GM21576 (cell line): ENCODE measurements at regions not wholly inside any gene's neighbourhood (a gene's known extent, or its start where the extent isn't known, plus 50 kb on each side); places are given as distances from the start of the nearest gene placed in this dataset.

Experiments used
- ATAC-seq: cut with Tn5 transposase; IDR thresholded peaks from one replicate; pipeline ENCODE4 v1.9.1; 2021; ENCODE audit warnings: mild to moderate bottlenecking, moderate library complexity; ENCODE audit not compliant: unreplicated experiment

GRCh38 chr11:27195837-27196202 lies 155.2 kb downstream of the BBOX1 start:
- no peak for ATAC-seq

DNA sequence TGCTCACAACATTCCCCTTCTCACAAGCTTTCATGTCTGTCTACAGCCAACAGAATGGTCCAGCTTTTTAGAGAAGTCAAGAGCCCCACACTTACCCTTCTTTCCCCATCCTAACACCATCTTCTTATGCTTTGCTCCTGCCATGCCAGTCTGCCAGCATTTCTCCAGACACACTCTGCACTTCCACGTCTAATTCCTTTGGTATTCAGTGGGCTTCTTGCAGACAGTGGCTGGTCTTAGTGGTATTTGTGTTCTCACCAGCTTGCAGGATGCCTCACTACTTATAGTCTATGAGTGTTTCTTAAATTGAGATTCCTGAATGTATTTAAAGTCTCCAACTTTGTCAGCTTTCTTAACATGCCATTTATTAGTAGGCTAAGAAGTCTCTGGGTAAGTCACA lies 154.4 kb downstream of the BBOX1 start:
- ATAC-seq: no peak

DNA sequence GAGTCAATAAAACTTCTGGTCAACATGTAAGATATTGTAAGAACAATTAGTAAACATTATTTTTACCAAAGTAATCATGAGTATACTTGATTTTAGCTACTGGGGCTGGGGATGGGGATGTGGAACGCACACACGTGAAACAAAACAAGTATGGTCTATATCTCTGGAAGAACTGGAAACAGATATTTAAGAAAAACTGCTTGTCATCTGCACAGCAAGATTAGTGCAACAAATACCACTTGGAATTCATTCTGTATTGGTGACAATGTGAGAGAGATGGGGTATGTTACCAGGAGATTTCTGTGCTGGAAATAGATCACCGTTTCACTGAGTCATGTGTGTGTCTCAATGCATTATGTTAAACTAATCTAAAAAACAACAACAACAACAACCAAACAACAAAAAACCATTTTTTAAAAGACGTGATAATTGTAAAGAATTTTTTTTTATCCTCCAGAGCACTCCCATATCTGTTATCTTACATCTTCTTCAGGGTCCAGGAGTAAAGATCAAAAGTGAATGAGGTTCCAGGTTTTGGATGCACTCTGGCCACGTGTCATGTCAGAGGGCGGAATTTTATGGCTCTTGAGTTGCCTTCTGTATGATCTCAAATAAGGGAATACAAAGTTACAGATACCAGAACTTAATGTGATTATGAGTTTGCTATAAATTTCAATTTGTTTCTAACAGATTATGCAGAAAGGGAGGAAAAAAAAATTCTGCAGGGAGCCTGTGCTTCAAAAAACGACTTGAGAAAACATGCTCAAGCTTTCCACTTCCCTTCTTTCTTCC lies 153.0 kb downstream of the BBOX1 start:
- ATAC-seq: no peak

- ATAC-seq: no peak
Measured at GRCh38 chr11:27192184-27192583, 151.6 kb downstream of the BBOX1 start.

DNA sequence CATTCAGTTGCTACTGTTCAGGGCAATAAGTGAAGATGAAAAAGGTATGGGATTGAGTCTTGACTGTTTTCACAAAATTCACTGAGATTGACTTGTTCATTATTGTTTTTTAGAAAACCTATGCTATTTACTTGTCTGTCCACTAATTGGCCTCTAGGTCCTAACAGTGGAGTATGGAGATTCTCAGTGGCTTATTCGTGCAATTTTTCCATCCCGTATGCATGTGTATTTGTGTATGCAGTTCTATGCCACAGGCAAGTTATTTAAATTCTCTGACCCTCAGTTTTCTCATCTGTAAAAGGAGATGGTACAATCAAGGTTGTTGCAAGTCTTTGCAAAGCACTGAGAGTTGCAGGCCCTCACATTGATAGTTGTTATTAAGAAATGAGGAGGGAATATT lies 151.0 kb downstream of the BBOX1 start:
- ATAC-seq: no peak

- no peak for ATAC-seq
Measured at GRCh38 chr11:27188696-27189095, 148.1 kb downstream of the BBOX1 start.

- no peak for ATAC-seq
Measured at GRCh38 chr11:27187848-27188621, 147.4 kb downstream of the BBOX1 start.

DNA sequence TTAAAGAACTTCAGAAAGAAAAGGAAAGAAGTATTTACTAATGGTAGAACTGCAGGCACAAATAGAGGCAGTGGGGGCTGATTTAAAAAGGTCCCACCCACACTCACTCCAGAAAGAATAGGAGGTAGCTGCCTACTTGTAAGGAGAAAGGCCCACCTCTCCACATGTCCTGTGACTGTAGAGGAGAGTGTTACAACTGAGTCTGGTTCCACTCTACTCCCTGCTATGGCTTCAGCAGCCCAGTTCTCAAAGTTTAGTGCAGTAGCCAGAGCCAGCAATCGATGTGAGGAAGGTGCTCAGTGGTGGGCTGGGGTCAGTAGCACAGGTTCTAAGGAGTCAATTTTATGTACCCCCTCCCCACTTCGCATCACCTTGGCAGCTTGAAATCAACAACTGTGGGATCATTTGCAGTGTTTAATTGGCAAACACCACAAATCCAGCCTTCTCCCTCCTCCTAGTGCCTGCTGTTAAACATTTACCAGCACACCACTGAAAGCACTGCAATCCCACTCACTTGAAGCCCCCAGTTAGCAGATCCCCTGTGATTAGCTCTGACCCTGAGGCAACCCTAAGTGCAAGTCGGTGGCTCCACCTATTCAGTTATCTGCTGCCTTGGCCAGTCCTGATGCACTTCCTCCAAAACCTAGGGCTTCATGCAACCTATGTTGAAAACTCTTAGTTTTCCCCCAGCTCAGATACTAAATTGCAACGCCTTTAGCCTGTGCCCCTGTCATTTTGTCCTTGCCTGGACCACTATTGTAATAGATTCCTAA lies 146.6 kb downstream of the BBOX1 start:
- no peak for ATAC-seq

DNA sequence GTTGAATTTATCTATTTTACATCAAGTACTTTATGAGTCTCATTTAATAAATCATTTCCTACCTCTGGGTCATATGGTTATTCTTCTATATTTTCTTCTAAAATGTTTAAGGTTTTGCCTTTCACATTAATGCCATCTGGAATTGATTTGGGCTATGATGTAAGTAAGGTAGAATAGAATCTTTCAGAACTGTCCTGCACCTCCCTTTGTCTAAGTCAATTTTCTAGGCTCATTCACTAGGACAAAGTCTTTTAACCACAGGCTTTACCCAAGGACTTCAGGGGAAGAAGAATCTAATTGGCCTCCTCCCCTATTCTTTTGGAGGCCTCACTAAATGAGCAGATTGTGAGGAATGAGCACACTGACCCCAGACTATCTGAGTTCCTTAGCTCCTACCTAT lies 146.0 kb downstream of the BBOX1 start:
- no peak for ATAC-seq

- ATAC-seq: no peak
Measured at GRCh38 chr11:27184458-27185312, 144.1 kb downstream of the BBOX1 start.

DNA sequence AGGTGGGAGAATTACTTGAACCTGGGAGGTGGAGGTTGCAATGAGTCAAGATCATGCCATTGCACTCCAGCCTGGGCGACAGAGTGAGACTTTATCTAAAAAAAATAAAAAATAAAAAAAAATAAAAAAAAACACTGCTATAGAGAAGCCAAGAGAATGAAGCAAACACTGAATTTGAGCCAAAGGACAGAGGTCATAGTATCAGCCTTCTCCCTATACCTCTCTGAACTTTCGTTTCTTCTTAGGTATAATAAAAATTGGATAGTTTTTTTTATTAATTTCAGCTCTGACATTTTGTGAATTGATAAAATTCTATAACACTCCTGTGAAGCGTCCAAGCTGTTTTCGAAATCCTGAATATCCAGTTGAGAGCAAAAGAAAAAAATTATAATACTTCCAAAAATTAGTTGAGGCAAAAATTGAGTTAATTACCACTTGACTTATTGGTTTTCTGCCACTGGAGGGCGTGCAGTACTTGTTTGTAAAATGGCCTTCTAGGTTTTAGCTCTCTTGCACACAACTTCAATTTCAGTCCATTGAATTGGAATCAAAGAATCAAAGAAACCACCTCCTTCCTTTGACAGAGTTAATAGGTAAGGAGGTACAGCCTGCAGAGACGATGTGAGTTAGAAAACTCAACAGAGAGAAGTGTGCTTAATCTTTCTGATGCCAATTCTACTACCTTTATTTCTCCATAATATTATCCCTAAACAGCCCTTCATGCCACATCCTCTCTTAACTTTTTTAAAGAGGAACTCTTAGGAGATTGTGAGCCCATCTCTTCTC lies 143.2 kb downstream of the BBOX1 start:
- no peak for ATAC-seq

DNA sequence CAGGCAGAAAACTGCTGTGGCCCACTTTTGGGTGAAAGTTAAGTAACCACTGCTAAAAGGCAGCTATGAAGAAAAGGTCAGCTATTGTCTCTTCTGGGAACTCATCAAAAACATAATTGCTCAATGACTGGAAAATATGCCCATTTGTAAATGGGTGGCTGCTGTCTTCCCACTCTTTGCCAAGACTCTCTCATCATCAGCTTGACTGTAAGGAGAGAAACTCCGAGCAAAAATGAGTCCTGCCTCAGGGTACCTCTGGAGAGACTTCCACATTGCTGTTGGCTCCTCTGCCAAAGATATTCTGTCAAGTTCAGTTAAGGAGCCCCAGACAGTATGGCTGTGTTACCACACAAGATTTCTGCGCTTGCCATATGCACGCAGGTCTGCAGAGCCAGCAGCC lies 138.7 kb downstream of the BBOX1 start:
- no peak for ATAC-seq

GRCh38 chr11:27178859-27179258 lies 138.2 kb downstream of the BBOX1 start:
- no peak for ATAC-seq
